Right lung (tissue), 2 donors: ENCODE measurements at regions not wholly inside any gene's neighbourhood (a gene's known extent, or its start where the extent isn't known, plus 50 kb on each side); places are given as distances from the start of the nearest gene placed in this dataset.
A peak's percentile ranks its signal among the peaks of the same experiment; 100 is the strongest.
"Not testable (repeated sequence)": the region's sequence is repeated elsewhere in the genome, so short reads cannot be mapped to it uniquely, and the experiment has no call there.

Experiments used
- DNase-seq, 2 donors: peaks; one replicate each; pipeline ENCODE4 v3.0.0-alpha.2; 2013

GRCh38 chr18:78268226-78268988 lies 711.2 kb upstream of the SALL3 start:
- DNase-seq = no peak

- no peak for DNase-seq
Observed at GRCh38 chr18:78271790-78272189, 707.8 kb upstream of the SALL3 start.

- no peak for DNase-seq
Observed at GRCh38 chr18:78273876-78274275, 705.7 kb upstream of the SALL3 start.

GRCh38 chr18:78283425-78283824 lies 696.2 kb upstream of the SALL3 start:
- not testable (repeated sequence) for DNase-seq

- DNase-seq = peak; percentile 64 to 72
Observed at GRCh38 chr18:78292618-78293380, 686.8 kb upstream of the SALL3 start.

GRCh38 chr18:78293540-78293939 lies 686.1 kb upstream of the SALL3 start:
- no peak for DNase-seq

- peak in 1 of 2 donors; percentile 30 for DNase-seq
Observed at GRCh38 chr18:78293940-78294541, 685.6 kb upstream of the SALL3 start.

GRCh38 chr18:78295262-78295661 lies 684.4 kb upstream of the SALL3 start:
- DNase-seq = no peak

GRCh38 chr18:78296166-78296565 lies 683.5 kb upstream of the SALL3 start:
- no peak for DNase-seq

- DNase-seq = no peak
Observed at GRCh38 chr18:78297048-78297447, 682.6 kb upstream of the SALL3 start.

GRCh38 chr18:78303519-78304191 lies 676.0 kb upstream of the SALL3 start:
- no peak for DNase-seq

GRCh38 chr18:78304192-78305164 lies 675.1 kb upstream of the SALL3 start:
- peak; percentile 50 to 56 for DNase-seq

GRCh38 chr18:78305789-78306188 lies 673.8 kb upstream of the SALL3 start:
- no peak for DNase-seq

- no peak for DNase-seq
Observed at GRCh38 chr18:78309307-78309706, 670.3 kb upstream of the SALL3 start.

- DNase-seq = no peak
Observed at GRCh38 chr18:78309924-78310323, 669.7 kb upstream of the SALL3 start.

GRCh38 chr18:78319264-78319663 lies 660.4 kb upstream of the SALL3 start:
- DNase-seq = no peak

GRCh38 chr18:78319961-78320360 lies 659.7 kb upstream of the SALL3 start:
- DNase-seq = no peak

GRCh38 chr18:78321402-78321801 lies 658.2 kb upstream of the SALL3 start:
- DNase-seq = no peak

GRCh38 chr18:78323453-78324197 lies 656.0 kb upstream of the SALL3 start:
- DNase-seq = no peak

GRCh38 chr18:78327643-78328042 lies 652.0 kb upstream of the SALL3 start:
- DNase-seq = no peak
